ENCODE measurements at regions not wholly inside any gene's neighbourhood (a gene's known extent, or its start where the extent isn't known, plus 50 kb on each side); places are given as distances from the start of the nearest gene placed in this dataset.

DNA sequence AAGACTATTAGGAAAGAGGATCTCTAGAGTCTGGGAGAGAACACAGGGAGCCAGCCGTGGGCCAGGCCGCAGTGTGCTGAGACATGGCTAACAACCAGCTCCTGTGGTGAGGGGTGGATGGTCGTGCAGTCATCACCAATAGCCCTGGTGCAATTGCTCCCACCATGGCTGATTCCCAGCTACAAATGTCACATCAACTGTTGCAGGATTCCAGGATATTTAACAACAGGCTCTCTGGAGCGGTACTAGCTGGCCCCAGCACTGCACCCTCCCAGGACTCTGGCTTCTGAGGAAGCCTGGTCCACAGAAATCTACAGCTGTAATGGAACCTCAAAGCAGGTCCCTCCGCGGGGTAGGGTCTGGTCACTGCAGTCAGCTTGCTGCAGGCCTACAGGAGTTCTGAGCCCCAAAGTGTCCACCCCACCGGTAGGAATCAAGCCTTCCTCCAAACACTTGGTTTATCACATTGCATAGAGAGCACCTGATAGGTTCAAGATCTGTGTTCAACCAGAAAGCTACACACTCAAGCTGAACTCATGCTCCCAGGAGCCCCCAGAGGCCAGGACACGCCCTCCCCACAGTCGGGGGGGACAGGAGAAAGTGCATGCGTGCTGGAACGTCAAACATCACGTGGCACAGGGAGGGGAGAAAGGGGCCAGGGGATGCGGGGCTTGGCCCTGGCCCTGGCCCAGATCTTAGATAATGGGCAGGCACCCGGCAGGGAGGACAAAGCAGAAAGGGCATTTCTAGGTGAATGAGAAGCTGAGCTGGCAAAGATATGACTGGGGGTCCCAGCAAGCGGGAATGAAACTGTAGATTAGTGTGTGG, 609.0 kb downstream of the TBC1D22A start:
- no peak for DNase-seq (ENCODE audit: low read depth)
- TF ChIP-seq CTCF (IDR thresholded peaks at IDR 0.05; ENCODE audit: control insufficient read depth, extremely low read depth, insufficient read depth), result no peak

DNA sequence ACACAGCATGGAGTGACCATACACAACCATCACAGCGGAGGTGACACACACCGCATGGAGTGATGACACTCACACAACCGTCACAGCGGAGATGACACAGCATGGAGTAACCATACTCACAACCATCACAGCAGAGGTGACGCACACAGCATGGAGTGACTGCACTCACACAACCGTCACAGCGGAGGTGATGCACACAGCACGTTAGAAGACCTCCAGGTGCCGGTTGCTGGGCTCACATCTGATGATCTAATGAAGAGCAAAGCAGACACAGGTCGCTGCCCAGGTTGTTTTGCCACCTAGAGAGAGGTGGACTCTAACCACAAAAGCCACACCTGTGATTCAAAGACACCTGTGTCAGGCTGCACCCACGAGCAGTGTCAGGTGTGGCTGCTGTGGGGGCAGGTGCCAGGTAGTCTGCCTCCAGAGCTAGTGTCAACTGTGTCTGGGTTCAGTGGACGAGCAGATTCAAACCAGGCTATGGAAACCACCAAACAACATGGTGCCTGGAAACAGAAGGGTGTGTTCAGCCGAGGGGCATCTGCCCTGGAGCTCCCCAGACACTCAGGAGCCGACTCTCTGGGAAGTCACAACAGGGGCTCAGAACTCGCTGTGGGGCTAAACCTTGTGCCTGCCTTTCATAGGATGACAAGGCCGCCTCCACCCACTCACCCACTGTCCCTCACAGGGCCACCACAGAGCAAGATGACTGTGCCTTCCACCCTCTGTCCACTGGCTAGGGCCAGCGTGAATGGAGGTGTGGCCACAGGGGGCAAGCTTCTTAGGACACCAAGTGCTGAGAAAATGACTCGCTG, 608.2 kb downstream of the TBC1D22A start:
- no peak overlapping the region for H3K4me3 ChIP-seq (ENCODE audit: low read depth, low read length)
- TF ChIP-seq CTCF (IDR thresholded peaks at IDR 0.05; ENCODE audit: control insufficient read depth, extremely low read depth, insufficient read depth), result no peak
- no peak for DNase-seq (ENCODE audit: low read depth)

More for the DNA sequence above, 609.0 kb downstream of the TBC1D22A start:
- no peak overlapping the region for H3K4me3 ChIP-seq (ENCODE audit: low read depth, low read length)

GRCh38 chr22:47369431-47370015, 607.1 kb downstream of the TBC1D22A start:
- TF ChIP-seq CTCF (IDR thresholded peaks at IDR 0.05; ENCODE audit: control insufficient read depth, extremely low read depth, insufficient read depth), result no peak
- no peak overlapping the region for H3K4me3 ChIP-seq (ENCODE audit: low read depth, low read length)
- no peak for DNase-seq (ENCODE audit: low read depth)

GRCh38 chr22:47369020-47369419, 606.6 kb downstream of the TBC1D22A start:
- TF ChIP-seq CTCF (IDR thresholded peaks at IDR 0.05; ENCODE audit: control insufficient read depth, extremely low read depth, insufficient read depth), result no peak
- no peak overlapping the region for H3K4me3 ChIP-seq (ENCODE audit: low read depth, low read length)
- no peak for DNase-seq (ENCODE audit: low read depth)

GRCh38 chr22:47367993-47368945, 605.8 kb downstream of the TBC1D22A start:
- no peak overlapping the region for H3K4me3 ChIP-seq (ENCODE audit: low read depth, low read length)
- TF ChIP-seq CTCF (IDR thresholded peaks at IDR 0.05; ENCODE audit: control insufficient read depth, extremely low read depth, insufficient read depth), result no peak
- no peak for DNase-seq (ENCODE audit: low read depth)

GRCh38 chr22:47367107-47367690, 604.7 kb downstream of the TBC1D22A start:
- no peak overlapping the region for H3K4me3 ChIP-seq (ENCODE audit: low read depth, low read length)
- DNase-seq (ENCODE audit: low read depth), result no peak
- TF ChIP-seq CTCF (IDR thresholded peaks at IDR 0.05; ENCODE audit: control insufficient read depth, extremely low read depth, insufficient read depth), result no peak
